ENCODE measurements at regions not wholly inside any gene's neighbourhood (a gene's known extent, or its start where the extent isn't known, plus 50 kb on each side); places are given as distances from the start of the nearest gene placed in this dataset.

DNA sequence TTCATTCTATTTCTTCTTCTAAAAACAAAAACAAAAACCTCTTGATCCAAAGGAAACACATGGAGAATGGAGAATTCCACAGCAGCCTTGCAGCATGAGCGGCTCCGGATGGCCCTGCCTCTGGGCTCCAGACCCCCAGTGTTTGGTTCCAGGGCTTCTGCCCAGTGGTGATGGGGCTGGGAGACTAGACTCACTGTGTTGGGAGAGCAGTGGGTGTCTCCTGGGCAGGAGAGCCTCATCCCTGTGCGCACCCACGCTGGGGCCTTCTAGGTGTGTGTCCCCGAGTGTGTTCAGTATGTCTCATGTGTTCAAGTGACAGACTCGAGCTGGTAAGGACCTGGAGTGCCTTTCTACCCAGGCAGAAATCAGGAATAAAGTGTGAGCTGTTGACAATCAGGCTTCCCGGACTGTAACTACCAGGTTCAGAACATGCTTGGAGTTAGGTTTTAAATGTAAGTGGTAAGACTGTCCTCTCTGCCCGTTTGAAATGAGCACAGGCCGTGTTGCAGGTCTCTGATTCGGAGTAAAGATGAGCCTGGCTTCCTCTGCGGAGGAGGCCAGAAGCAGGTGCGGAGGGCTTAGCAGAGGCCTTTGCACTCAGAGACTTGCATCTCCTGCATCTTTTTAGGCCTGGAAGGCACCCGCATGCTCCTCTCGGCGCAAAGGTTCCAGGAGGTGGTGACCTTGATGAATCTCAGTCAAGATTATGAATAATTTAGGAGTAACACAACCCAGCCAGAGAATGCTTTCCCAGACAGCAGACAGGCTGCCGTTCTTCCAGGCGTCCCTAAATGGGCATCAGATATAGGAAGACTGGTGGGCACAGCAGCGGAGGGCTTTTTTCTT, 253.6 kb downstream of the CDH26 start:
- DNase-seq (no peak), ATAC-seq (ENCODE audit: insufficient read depth, low FRiP score) (no peak)
- no peak overlapping the region for H3K27ac ChIP-seq (ENCODE audit: low read depth in 1 of 2, low read length in 1 of 2)
- no peak overlapping the region for H3K9ac ChIP-seq (ENCODE audit: insufficient read depth in 1 of 2, low read length in 2 of 2)
- H3K36me3 ChIP-seq (ENCODE audit: control insufficient read depth in 4 of 4, insufficient read depth in 4 of 4, low read length in 4 of 4): no peaks in the 10 kb centered on the region
- no peak overlapping the region for H3K4me3 ChIP-seq
- TF ChIP-seq, protein P1, sequence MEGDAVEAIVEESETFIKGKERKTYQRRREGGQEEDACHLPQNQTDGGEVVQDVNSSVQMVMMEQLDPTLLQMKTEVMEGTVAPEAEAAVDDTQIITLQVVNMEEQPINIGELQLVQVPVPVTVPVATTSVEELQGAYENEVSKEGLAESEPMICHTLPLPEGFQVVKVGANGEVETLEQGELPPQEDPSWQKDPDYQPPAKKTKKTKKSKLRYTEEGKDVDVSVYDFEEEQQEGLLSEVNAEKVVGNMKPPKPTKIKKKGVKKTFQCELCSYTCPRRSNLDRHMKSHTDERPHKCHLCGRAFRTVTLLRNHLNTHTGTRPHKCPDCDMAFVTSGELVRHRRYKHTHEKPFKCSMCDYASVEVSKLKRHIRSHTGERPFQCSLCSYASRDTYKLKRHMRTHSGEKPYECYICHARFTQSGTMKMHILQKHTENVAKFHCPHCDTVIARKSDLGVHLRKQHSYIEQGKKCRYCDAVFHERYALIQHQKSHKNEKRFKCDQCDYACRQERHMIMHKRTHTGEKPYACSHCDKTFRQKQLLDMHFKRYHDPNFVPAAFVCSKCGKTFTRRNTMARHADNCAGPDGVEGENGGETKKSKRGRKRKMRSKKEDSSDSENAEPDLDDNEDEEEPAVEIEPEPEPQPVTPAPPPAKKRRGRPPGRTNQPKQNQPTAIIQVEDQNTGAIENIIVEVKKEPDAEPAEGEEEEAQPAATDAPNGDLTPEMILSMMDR (IDR thresholded peaks at IDR 0.05; ENCODE audit: control extremely low read depth, extremely low read depth): no peak
- no peaks in the 10 kb centered on the region for H3K9me3 ChIP-seq (ENCODE audit: control insufficient read depth in 4 of 4, insufficient read depth in 3 of 4, low read length in 3 of 4)
- peaks cover 0 to 32% (median 3%) of the 10 kb centered on the region in 5 donors for H3K4me1 ChIP-seq (ENCODE audit: control insufficient read depth in 5 of 5, insufficient read depth in 5 of 5, low read length in 5 of 5)
- no peaks in the 10 kb centered on the region for H3K27me3 ChIP-seq (ENCODE audit: control insufficient read depth in 3 of 3, insufficient read depth in 3 of 3, low read length in 2 of 3)
- WGBS, 2 donors: 85 to 94% methylated on average over 18 of the region's 18 CpGs

DNA sequence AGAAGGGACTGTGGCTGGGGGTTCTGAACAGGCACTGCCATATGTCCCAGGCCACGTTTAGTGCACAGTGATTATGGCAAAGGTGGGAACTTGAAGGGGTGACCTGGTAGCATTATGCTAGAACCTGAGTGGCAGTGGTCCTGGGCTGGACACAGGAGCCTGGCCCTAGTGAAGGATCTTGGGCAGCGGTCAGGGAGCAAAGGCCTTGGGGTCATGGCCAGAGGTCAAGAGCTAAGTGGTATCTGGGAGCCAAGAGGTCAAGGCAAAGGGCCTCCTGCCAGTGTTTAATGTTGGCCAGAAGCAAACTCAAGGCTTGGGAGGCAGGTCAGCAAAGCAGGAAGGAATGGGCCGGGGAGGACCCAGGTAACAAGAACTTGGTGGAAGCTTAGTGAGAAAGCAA, 254.5 kb downstream of the CDH26 start:
- 88 to 98% methylated on average over 3 of the region's 3 CpGs for WGBS, 2 donors
- Histone ChIP-seq H3K36me3 (ENCODE audit: control insufficient read depth in 4 of 4, insufficient read depth in 4 of 4, low read length in 4 of 4) (no peaks in the 10 kb centered on the region), H3K27ac (ENCODE audit: low read depth in 1 of 2, low read length in 1 of 2) (no peak overlapping the region), H3K9ac (ENCODE audit: insufficient read depth in 1 of 2, low read length in 2 of 2) (no peak overlapping the region), H3K4me3 (no peak overlapping the region), H3K27me3 (ENCODE audit: control insufficient read depth in 3 of 3, insufficient read depth in 3 of 3, low read length in 2 of 3) (no peaks in the 10 kb centered on the region), H3K4me1 (ENCODE audit: control insufficient read depth in 5 of 5, insufficient read depth in 5 of 5, low read length in 5 of 5) (peaks cover 0 to 32% (median 3%) of the 10 kb centered on the region in 5 donors), H3K9me3 (ENCODE audit: control insufficient read depth in 4 of 4, insufficient read depth in 3 of 4, low read length in 3 of 4) (no peaks in the 10 kb centered on the region)
- TF ChIP-seq, protein P1 (IDR thresholded peaks at IDR 0.05; ENCODE audit: control extremely low read depth, extremely low read depth): no peak
- DNase-seq (no peak), ATAC-seq (ENCODE audit: insufficient read depth, low FRiP score) (no peak)

DNA sequence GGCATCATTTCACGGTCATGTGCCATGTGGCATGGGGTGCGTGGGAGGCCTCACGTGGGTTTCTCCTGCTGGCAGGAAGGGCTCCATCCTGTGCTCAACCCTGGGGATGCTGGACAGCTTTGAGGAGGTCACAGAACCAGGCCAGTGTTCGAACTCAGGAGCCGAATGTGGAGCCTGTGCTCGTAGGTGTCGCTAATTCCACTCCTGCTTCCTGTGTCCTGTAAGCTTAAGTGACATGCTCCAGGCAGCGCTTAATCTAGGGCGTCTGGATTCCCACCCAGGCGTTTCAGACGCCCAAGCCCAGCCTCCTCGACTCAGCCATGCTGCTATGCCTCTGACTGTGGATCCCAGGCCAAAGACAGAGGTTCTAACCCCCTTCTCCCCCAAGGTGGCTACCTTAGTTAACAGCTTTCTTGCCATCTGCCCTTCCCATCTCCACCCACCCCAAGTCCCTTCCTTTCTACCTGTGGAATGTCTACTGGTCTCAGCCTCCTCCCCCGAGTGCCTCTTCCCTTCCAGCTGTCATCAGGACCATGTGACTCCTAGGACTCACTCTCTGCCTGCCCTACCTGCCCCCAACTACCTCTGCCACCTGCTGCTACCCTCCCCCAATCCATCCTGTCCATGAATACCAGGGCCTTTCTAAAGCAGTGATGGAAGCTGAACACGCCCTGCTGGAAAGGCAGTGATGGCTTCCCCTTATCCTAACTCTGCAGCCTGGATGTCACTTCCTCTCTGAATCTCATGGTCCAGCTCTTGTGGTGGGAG, 255.1 kb downstream of the CDH26 start:
- H3K27me3 ChIP-seq (ENCODE audit: control insufficient read depth in 3 of 3, insufficient read depth in 3 of 3, low read length in 2 of 3): no peaks in the 10 kb centered on the region
- 88 to 94% methylated on average over 14 of the region's 14 CpGs for WGBS, 2 donors
- DNase-seq (no peak), ATAC-seq (ENCODE audit: insufficient read depth, low FRiP score) (no peak)
- no peaks in the 10 kb centered on the region for H3K36me3 ChIP-seq (ENCODE audit: control insufficient read depth in 4 of 4, insufficient read depth in 4 of 4, low read length in 4 of 4)
- TF ChIP-seq, protein P1 (IDR thresholded peaks at IDR 0.05; ENCODE audit: control extremely low read depth, extremely low read depth): no peak
- H3K9ac ChIP-seq (ENCODE audit: insufficient read depth in 1 of 2, low read length in 2 of 2): no peak overlapping the region
- peaks cover 0 to 32% (median 3%) of the 10 kb centered on the region in 5 donors for H3K4me1 ChIP-seq (ENCODE audit: control insufficient read depth in 5 of 5, insufficient read depth in 5 of 5, low read length in 5 of 5)
- no peaks in the 10 kb centered on the region for H3K9me3 ChIP-seq (ENCODE audit: control insufficient read depth in 4 of 4, insufficient read depth in 3 of 4, low read length in 3 of 4)
- H3K4me3 ChIP-seq: no peak overlapping the region
- no peak overlapping the region for H3K27ac ChIP-seq (ENCODE audit: low read depth in 1 of 2, low read length in 1 of 2)

Data from lung (tissue), 11 donors.